GM21825 (cell line): ENCODE measurements at regions not wholly inside any gene's neighbourhood (a gene's known extent, or its start where the extent isn't known, plus 50 kb on each side); places are given as distances from the start of the nearest gene placed in this dataset.
"Not testable (repeated sequence)": the region's sequence is repeated elsewhere in the genome, so short reads cannot be mapped to it uniquely, and the experiment has no call there.

ENCODE experiments used
- ATAC-seq: cut with Tn5 transposase; IDR thresholded peaks from one replicate; pipeline ENCODE4 v1.9.1; 2021; ENCODE audit warnings: mild to moderate bottlenecking, moderate library complexity; ENCODE audit not compliant: unreplicated experiment

DNA sequence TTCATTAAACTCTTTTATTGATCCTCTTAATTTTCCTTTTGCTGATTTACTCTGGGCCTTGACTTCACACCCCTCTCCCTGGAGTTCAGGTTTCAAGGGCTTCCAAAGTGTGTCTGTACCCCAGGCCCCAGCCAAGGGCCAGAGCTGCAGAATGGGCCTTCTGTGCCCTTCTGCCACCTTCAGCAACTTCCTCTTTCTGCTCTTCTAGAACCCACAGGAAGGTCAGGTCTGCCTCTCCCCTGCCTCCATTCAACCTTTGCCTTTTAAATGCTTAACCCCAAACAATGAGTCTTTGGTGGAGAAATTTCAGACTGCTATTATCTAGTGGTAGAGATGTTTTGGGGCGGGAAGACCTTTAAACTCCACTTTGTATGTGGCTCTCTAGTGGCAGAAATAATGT, 63.1 kb downstream of the TSN start:
- ATAC-seq: no peak

DNA sequence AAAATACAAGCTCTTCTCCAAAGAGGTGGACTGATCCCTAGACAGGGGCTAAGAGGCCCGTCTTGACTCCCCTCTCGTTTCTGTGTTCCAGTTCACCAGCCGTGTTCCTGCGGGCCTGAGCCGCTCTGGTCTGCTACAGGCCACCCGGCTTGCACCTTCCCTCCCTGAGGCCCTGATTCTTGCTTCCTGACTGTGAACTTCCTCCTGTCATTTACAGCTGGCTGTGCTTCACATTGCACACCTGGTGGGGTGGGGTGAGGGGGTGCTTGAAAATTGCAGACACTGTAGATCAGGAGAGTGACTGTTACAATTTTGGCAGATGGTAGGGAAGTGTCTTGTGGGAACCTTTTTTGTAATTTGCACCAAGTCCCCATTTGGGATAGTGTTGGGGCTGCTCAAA, 64.4 kb downstream of the TSN start:
- ATAC-seq: no peak

- no peak for ATAC-seq
Measured at GRCh38 chr2:121821476-121822158, 66.2 kb downstream of the TSN start.

DNA sequence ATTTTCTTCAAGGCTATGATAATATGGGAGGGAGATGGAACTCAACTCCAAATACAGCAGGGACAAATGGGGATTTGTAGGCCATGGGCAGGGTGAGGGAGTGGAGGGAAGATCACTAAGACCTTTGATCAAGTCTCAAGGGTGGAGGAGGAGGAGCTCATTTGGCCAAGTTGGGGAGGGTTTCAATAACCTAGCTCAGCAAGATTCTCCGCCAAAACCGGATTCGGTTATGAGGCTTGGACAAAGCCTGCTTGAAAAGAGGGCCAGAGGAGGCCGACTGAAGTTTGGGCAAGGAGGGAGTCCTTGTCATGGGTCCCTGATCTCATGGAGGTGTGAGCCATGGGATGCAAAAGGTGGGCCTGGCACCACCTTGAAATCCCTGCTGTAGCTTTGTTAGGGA, 68.8 kb downstream of the TSN start:
- no peak for ATAC-seq

GRCh38 chr2:121825003-121825950, 69.8 kb downstream of the TSN start:
- ATAC-seq: no peak

DNA sequence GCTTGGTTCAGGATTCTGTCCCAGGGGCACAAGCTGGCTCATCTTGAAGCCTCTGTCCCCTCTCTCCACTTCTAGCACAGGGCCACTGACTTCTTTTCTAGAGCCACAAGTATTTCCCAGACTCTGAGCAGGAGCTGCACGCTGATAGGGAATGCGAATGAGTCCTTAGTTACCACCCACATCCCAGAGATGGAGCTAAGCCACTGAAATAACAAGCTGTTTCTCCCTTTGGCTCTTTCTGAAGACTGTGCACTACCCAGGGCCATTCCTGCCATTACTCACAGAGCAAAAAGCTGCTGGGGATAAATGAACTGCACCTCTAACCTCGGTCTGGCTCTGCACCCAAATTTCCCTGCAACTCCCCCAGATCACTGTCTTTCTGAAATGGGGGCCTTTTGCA, 70.6 kb downstream of the TSN start:
- no peak for ATAC-seq

GRCh38 chr2:121828281-121828731, 72.9 kb downstream of the TSN start:
- no peak for ATAC-seq

DNA sequence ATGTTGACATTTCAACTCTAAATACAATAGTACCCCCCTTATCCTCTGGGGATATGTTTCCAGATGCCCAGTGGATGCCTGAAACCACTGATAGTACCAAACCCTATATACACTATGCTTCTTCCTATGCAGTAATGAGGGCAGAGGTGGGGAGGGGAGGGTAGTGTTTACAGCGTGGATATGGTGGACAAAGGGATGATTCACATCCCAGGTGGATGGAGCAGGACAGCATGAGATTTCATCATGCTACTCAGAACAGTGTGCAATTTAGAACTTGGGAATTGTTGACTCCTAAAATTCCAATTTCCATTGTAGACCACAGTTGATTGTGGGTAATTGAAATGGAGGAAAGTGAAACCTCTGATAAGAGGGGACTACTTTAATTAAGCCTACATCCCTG, 75.4 kb downstream of the TSN start:
- ATAC-seq: no peak

GRCh38 chr2:121831841-121832240, 76.4 kb downstream of the TSN start:
- ATAC-seq: no peak

DNA sequence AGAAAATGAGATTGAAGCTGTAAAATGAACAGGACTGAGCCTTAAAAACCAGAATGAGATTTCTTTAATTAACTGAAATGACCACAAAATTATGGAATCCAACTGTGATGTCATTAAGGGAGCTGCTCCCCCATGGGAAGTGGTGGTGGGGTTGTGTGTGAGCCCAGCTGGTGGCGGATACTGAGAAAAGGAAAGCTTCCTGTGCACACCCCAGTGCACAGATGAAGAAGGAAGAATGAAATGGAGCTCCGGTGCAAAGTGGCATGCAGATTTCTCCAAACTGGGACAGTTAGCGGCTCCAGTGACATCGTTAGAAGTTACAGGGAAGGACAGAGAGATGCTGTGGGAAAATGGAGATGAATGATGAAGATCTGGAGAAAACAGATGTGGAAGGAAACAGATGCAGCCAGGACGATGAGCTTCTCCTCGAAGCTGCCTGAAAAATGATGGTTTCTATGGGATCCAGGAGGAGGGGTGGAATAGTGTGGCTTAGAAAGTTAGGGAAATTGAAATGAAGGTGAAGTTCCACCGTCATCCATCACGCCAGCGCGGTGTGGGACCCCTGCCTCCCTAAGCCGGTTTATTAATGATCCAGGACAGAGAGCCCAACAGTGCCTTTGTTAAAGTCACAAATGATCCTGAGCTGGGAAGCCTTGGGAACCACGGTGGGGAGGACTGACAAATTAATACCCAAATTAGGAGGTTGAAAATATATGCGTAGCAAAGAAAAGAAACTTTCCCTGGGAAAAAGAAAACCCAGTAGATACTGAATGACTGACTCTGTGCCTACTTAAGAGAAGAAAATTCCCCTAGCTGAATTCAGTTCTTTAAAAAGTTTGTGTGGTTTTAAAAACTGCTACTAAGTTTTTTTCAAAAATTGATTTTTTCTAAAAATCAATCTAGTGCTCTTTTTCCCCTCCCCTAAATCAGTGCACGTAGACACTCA, 77.2 kb downstream of the TSN start:
- ATAC-seq: no peak

GRCh38 chr2:121833358-121833723, 77.9 kb downstream of the TSN start:
- no peak for ATAC-seq

- no peak for ATAC-seq
Measured at GRCh38 chr2:121836611-121837010, 81.2 kb downstream of the TSN start.

DNA sequence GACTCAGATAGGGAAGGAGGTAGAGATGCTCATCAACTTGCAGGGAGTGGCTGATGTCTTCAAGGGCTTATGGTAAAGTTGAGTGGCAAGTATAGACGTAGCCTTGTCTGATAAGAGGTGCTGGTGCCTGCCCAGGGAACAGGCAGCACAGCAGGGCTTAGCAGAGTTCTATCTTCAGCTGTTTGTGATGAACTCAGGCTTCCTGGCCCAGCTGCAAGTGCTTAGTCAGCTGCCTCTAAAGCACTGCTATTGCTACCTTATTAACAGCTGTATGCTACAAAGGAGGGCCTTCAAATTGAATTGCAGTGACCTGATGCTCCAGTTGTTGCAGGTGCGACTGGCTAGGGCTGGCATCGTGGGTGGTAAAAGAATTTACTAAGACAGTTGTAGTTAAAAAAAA, 82.1 kb downstream of the TSN start:
- ATAC-seq: no peak

- ATAC-seq: no peak
Measured at GRCh38 chr2:121838551-121838950, 83.1 kb downstream of the TSN start.

DNA sequence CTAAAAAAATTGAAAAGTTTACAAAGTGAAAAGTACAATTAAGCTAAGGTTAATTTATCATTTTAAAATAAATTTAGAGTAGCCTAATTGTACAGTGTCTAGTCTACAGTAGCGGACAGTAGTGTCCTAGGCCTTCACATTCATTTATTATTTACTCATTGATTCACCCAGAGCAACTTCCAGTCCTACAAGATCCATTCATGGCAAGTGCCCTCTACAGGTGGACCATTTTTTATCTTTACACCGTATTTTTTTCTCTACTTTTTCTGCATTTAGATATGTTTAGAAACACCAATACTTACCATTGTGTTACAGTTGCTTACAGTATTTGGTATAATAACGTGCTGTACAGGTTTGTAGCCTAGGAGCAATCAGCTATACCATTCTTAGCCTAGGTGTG, 84.1 kb downstream of the TSN start:
- ATAC-seq: no peak

DNA sequence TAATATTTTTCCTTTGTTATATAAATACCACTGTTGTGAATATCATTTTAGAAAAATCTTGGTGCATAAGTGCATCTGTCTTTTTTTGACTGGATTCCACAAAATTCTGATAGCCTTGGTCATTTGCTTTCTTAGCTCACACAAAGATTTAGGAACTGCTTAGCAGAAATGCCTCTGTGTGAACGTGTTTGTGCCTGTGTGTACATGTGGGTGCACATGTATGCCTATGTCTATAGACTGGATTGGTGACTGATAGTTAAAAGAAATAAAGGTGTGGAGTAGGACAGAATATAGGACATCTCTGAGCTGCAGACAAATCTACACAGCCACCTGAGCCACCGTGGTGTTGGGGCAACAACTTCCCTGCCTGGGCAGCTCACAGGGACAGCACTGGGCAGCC, 93.8 kb downstream of the TSN start:
- no peak for ATAC-seq

DNA sequence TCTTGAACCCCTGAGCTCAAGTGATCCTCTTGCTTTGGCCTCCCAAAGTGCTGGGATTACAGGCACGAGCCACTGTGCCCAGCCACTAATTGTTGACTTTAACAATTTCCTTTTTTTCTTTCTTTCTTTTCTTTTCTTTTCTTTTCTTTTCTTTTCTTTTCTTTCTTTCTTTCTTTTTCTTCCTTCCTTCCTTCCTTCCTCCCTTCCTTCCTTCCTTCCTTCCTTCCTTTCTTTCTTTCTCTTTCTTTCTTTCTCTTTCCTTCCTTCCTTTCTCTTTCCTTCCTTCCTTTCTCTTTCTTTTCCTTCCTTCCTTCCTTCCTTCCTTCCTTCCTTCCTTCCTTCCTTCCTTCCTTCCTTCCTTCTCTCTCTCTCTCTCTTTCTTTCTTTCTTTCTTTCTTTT, 97.7 kb downstream of the TSN start:
- not testable (repeated sequence) for ATAC-seq

- no peak for ATAC-seq
Measured at GRCh38 chr2:121855510-121855909, 100.1 kb downstream of the TSN start.

GRCh38 chr2:121856360-121856759, 100.9 kb downstream of the TSN start:
- no peak for ATAC-seq

DNA sequence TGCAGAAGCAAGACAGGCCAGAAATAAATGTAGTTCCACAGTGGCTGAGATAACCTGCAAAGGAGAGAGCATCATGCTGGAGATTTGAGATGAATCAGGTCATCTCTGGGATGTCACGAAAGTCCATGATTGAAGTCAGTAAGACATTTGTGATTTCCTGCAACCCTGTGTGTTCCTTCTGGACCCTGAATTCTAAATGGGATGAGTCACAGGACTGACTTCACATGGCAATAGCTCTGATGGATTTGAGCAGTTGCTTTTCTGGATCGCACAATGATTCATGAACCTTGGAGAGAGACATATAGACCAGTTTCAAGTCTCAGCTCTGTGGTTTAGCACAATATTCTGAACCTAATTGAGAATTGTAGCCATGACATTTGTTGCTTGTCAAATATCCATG, 102.9 kb downstream of the TSN start:
- no peak for ATAC-seq

DNA sequence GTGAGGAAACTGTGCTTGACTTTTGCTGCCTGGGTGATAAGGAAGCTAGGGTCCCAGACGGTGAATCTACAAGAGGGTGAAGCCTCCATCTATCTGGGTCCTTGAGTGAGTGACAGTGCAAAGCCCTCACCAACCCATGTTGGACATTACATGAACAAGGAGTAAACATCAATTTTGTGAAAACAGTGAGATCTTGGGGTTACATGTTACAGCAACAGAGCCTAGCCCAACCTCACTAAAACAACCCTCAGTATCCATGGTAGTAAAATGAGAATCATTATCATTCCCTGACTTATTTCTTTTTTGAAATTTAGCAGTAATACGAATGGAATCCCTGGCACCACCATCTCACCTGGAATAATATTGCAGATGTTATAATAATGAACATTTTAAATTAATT, 103.4 kb downstream of the TSN start:
- ATAC-seq: no peak
